ENCODE measurements at regions not wholly inside any gene's neighbourhood (a gene's known extent, or its start where the extent isn't known, plus 50 kb on each side); places are given as distances from the start of the nearest gene placed in this dataset.
A peak's percentile ranks its signal among the peaks of the same experiment; 100 is the strongest.

DNA sequence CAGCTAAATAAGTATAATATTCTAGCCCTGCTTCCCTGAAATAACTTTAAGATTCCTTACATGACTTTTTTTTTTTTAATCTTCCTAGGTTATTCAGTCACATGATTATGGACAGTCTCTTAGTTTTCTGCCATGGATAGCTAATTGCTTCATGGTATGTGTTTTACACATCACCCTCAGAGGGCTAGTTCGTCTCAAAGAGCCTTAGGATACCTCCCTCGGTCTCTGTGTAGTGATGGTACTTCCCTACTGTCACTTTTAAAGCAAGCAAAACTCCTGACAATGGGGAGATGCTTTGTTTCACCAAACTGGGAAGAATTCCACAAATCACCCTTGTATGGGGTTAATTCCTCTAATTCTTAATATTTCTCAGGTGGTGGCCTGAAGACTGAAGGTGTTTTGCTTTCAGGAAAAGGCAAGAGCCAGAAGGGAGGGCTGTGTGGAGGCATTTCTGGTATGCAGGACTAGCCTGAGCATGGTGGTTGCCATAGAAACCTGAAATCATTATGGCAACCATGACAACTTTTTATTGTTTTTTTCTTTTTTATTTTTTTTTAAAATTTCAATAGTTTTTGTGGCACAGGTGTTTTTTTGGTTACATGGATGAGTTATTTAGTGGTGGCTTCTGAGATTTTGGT, 70.4 kb downstream of the BEX3 start:
- Histone ChIP-seq H2AK5ac (ENCODE audit: insufficient read length, low read length) (no peak overlapping the region), H2BK15ac (ENCODE audit: low read depth, low read length) (no peak overlapping the region), H3K79me2 (ENCODE audit: insufficient read depth, low read length) (no peaks in the 10 kb centered on the region), H4K8ac (replicated peaks; ENCODE audit: insufficient read length, low read depth, low read length) (no peak overlapping the region), H2AFZ (ENCODE audit: low read length) (no peak overlapping the region), H2BK120ac (ENCODE audit: low read depth, low read length, poor library complexity, severe bottlenecking) (no peak overlapping the region), H3K27me3 (ENCODE audit: insufficient read depth, low read length) (no peaks in the 10 kb centered on the region), H3K9me3 (ENCODE audit: control insufficient read depth, low read depth, low read length) (peaks cover 5% of the 10 kb centered on the region), H2BK20ac (ENCODE audit: low read depth, low read length, poor library complexity, severe bottlenecking) (no peak overlapping the region), H4K20me1 (ENCODE audit: control insufficient read depth, insufficient read depth, insufficient read length) (no peaks in the 10 kb centered on the region), H3K4ac (ENCODE audit: low read depth, low read length) (no peak overlapping the region), H3K18ac (ENCODE audit: insufficient read length, low read depth, low read length) (peak overlapping the region; percentile 87), H2BK5ac (ENCODE audit: insufficient read length, low read length) (no peak overlapping the region), H4K5ac (ENCODE audit: insufficient read length, low read depth, low read length) (no peak overlapping the region), H3K9ac (ENCODE audit: extremely low read depth, insufficient read length, low read length) (no peak overlapping the region), H3T11ph (ENCODE audit: low read length) (no peak overlapping the region), H3K79me1 (ENCODE audit: insufficient read depth, low read depth, low read length, poor library complexity, severe bottlenecking) (no peaks in the 10 kb centered on the region), H3K4me1 (ENCODE audit: insufficient read depth, low read length) (no peaks in the 10 kb centered on the region), H3K23me2 (ENCODE audit: insufficient read length, low read depth, low read length, poor library complexity, severe bottlenecking) (no peaks in the 10 kb centered on the region), H4K91ac (ENCODE audit: insufficient read length, low read depth, low read length) (no peak overlapping the region), H3K14ac (ENCODE audit: insufficient read depth, low read length) (no peak overlapping the region), H2BK12ac (ENCODE audit: insufficient read length, low read depth, low read length) (no peak overlapping the region), H3K4me2 (ENCODE audit: insufficient read depth, insufficient read length, low read length) (no peak overlapping the region), H3K56ac (ENCODE audit: insufficient read length, low read depth, low read length) (no peak overlapping the region), H3K23ac (ENCODE audit: insufficient read length, low read depth, low read length) (no peak overlapping the region), H3K27ac (ENCODE audit: insufficient read length, low read depth, low read length) (no peak overlapping the region)
- Mint-ChIP-seq H3K4me1 (peaks cover 14 to 19% of the 10 kb centered on the region in 2 experiments; a peak in 3 of 4 replicates), H3K36me3 (ENCODE audit: insufficient read depth in 1 of 3, low read depth in 3 of 3) (peaks cover 17 to 18% (median 18%) of the 10 kb centered on the region in 3 experiments), H3K4me3 (no peak overlapping the region), H3K27ac (peak overlapping the region in 2 of 3 experiments; percentile 48 to 93; a peak in 2 of 7 replicates), H3K27me3 (ENCODE audit: low read depth) (no peaks in the 10 kb centered on the region), H3K9me3 (peaks cover 18 to 58% of the 10 kb centered on the region in 2 experiments)
- WGBS (ENCODE audit: extremely low coverage, insufficient read length, low lambda C conversion rate): no CpG with 5 or more reads among the region's 2 CpGs
- TF ChIP-seq, protein P1, sequence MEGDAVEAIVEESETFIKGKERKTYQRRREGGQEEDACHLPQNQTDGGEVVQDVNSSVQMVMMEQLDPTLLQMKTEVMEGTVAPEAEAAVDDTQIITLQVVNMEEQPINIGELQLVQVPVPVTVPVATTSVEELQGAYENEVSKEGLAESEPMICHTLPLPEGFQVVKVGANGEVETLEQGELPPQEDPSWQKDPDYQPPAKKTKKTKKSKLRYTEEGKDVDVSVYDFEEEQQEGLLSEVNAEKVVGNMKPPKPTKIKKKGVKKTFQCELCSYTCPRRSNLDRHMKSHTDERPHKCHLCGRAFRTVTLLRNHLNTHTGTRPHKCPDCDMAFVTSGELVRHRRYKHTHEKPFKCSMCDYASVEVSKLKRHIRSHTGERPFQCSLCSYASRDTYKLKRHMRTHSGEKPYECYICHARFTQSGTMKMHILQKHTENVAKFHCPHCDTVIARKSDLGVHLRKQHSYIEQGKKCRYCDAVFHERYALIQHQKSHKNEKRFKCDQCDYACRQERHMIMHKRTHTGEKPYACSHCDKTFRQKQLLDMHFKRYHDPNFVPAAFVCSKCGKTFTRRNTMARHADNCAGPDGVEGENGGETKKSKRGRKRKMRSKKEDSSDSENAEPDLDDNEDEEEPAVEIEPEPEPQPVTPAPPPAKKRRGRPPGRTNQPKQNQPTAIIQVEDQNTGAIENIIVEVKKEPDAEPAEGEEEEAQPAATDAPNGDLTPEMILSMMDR (conservative IDR thresholded peaks at IDR 0.05): no peak
- DNase-seq: no peak

Data from H9 (cell line).